GM12878 (cell line): ENCODE measurements at regions not wholly inside any gene's neighbourhood (a gene's known extent, or its start where the extent isn't known, plus 50 kb on each side); places are given as distances from the start of the nearest gene placed in this dataset.

Experiments used
- ASH2L ChIP-seq: fragments of 300-600, 200-600 bp; sonication (generic); IDR thresholded peaks from 2 replicates; pipeline ENCODE4 v1.6.1; 2017; ENCODE audit warnings: low read depth, mild to moderate bottlenecking, borderline replicate concordance
- CTCF ChIP-seq, 3 experiments: IDR thresholded peaks in 2 of 3; conservative IDR thresholded peaks in 1 of 3; 2 replicates each; pipeline ENCODE4 v1.5.1; 2011; ENCODE audit warnings: low read depth in 3 of 3, low read length in 3 of 3, mild to moderate bottlenecking in 3 of 3, control low read depth in 2 of 3, moderate library complexity in 2 of 3, inconsistent platforms in 1 of 3, mixed read lengths in 1 of 3; ENCODE audit not compliant: control insufficient read depth in 2 of 3, insufficient read depth in 1 of 3; ENCODE audit errors: extremely low read depth in 1 of 3
- HDAC2 ChIP-seq: fragments of 200-600 bp; sonication (generic); IDR thresholded peaks from 2 replicates; pipeline ENCODE4 v1.6.1; 2017
- LARP7 ChIP-seq: fragments of 450-650 bp; IDR thresholded peaks from 2 replicates; pipeline ENCODE4 v1.6.1; 2017; ENCODE audit warnings: mild to moderate bottlenecking
- NFIC ChIP-seq: IDR thresholded peaks from 2 replicates; pipeline ENCODE4 v1.6.1; 2012; ENCODE audit warnings: low read depth, mild to moderate bottlenecking, inconsistent platforms, low read length, moderate library complexity
- POLR2A ChIP-seq: IDR thresholded peaks from 2 replicates; pipeline ENCODE4 v1.6.1; 2011; ENCODE audit warnings: low read depth, mild to moderate bottlenecking, low read length
- PRDM15 ChIP-seq: fragments of 450-650 bp; formaldehyde crosslinking; IDR thresholded peaks from 2 replicates; pipeline ENCODE4 v1.4.0; 2020; ENCODE audit warnings: mild to moderate bottlenecking, moderate library complexity
- RAD21 ChIP-seq: IDR thresholded peaks from 2 replicates; pipeline ENCODE4 v1.6.1; 2011; ENCODE audit warnings: mild to moderate bottlenecking, low read depth, low read length, moderate library complexity; ENCODE audit not compliant: insufficient read depth
- RUNX3 ChIP-seq: IDR thresholded peaks from 2 replicates; pipeline ENCODE4 v1.6.1; 2012; ENCODE audit warnings: low read length, inconsistent platforms
- TCF7 ChIP-seq: IDR thresholded peaks from 2 replicates; pipeline ENCODE4 v1.6.1; 2014; ENCODE audit warnings: antibody characterized with exemption, borderline replicate concordance
- USF2 ChIP-seq: IDR thresholded peaks from 2 replicates; pipeline ENCODE4 v1.6.1; 2011; ENCODE audit warnings: low read depth, low read length, improper control_type of control experiment, borderline replicate concordance
- ZBTB33 ChIP-seq: fragments of 450-650 bp; IDR thresholded peaks from 2 replicates; pipeline ENCODE4 v1.6.1; 2017; ENCODE audit warnings: mild to moderate bottlenecking
- TF ChIP-seq, protein P1 (sequence below): IDR thresholded peaks from 2 replicates; pipeline ENCODE4 v1.6.1; 2012; ENCODE audit warnings: mild to moderate bottlenecking, low read depth, low read length

GRCh38 chr11:126138636-126139035, 72.8 kb downstream of the RPUSD4 start:
- no peak for TF ChIP-seq ASH2L
- TF ChIP-seq CTCF (IDR thresholded peaks at IDR 0.05 in 2 of 3, conservative IDR thresholded peaks at IDR 0.05 in 1 of 3; ENCODE audit: control insufficient read depth in 2 of 3, extremely low read depth in 1 of 3, insufficient read depth in 1 of 3, low read depth in 3 of 3, low read length in 3 of 3), result no peak
- TF ChIP-seq HDAC2, result no peak
- TF ChIP-seq POLR2A, result no peak
- TF ChIP-seq RUNX3, result no peak
- no peak for TF ChIP-seq NFIC
- no peak for TF ChIP-seq TCF7
- TF ChIP-seq ZBTB33, result no peak
- TF ChIP-seq RAD21, result no peak
- TF ChIP-seq LARP7, result no peak
- no peak for TF ChIP-seq USF2
- no peak for TF ChIP-seq PRDM15 (CRISPR knock-in tag)
- TF ChIP-seq, protein P1, sequence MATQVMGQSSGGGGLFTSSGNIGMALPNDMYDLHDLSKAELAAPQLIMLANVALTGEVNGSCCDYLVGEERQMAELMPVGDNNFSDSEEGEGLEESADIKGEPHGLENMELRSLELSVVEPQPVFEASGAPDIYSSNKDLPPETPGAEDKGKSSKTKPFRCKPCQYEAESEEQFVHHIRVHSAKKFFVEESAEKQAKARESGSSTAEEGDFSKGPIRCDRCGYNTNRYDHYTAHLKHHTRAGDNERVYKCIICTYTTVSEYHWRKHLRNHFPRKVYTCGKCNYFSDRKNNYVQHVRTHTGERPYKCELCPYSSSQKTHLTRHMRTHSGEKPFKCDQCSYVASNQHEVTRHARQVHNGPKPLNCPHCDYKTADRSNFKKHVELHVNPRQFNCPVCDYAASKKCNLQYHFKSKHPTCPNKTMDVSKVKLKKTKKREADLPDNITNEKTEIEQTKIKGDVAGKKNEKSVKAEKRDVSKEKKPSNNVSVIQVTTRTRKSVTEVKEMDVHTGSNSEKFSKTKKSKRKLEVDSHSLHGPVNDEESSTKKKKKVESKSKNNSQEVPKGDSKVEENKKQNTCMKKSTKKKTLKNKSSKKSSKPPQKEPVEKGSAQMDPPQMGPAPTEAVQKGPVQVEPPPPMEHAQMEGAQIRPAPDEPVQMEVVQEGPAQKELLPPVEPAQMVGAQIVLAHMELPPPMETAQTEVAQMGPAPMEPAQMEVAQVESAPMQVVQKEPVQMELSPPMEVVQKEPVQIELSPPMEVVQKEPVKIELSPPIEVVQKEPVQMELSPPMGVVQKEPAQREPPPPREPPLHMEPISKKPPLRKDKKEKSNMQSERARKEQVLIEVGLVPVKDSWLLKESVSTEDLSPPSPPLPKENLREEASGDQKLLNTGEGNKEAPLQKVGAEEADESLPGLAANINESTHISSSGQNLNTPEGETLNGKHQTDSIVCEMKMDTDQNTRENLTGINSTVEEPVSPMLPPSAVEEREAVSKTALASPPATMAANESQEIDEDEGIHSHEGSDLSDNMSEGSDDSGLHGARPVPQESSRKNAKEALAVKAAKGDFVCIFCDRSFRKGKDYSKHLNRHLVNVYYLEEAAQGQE, result no peak
